ENCODE measurements at regions not wholly inside any gene's neighbourhood (a gene's known extent, or its start where the extent isn't known, plus 50 kb on each side); places are given as distances from the start of the nearest gene placed in this dataset.

GRCh38 chr2:81334046-81334445 lies 1029.5 kb upstream of the LRRTM1 start:
- TF ChIP-seq HOXA7 (CRISPR knock-in tag; IDR thresholded peaks at IDR 0.05) (no peak), CTCF (IDR thresholded peaks at IDR 0.05) (no peak), MAFK (IDR thresholded peaks at IDR 0.05; ENCODE audit: partially characterized antibody) (no peak), ATOH8 (CRISPR knock-in tag; IDR thresholded peaks at IDR 0.05; ENCODE audit: low read depth) (no peak), CEBPB (IDR thresholded peaks at IDR 0.05) (no peak), JUN (IDR thresholded peaks at IDR 0.05) (no peak)
